Lower leg skin (tissue), 4 donors: ENCODE measurements at regions not wholly inside any gene's neighbourhood (a gene's known extent, or its start where the extent isn't known, plus 50 kb on each side); places are given as distances from the start of the nearest gene placed in this dataset.

Source experiments
- DNase-seq, 2 donors: peaks; one replicate each; pipeline ENCODE4 v3.0.0-alpha.2; 2019; ENCODE audit warnings: low spot score in 2 of 2
- H3K4me3 ChIP-seq: fragments of 200-600 bp; sonication (generic); 2 replicates; pipeline ENCODE4 v1.5.1; 2017; ENCODE audit warnings: mild to moderate bottlenecking, low read depth; ENCODE audit not compliant: poor library complexity, severe bottlenecking
- CTCF ChIP-seq, 3 donors: fragments of 450-650 bp; IDR thresholded peaks; one replicate each; pipeline ENCODE4 v1.5.1; 2016; ENCODE audit warnings: antibody characterized with exemption in 3 of 3, mild to moderate bottlenecking in 3 of 3, moderate library complexity in 2 of 3
- POLR2A ChIP-seq, 2 donors: fragments of 450-650 bp; IDR thresholded peaks; one replicate each; pipeline ENCODE4 v1.6.1; 2016 to 2017; ENCODE audit warnings: antibody characterized with exemption in 2 of 2, mild to moderate bottlenecking in 1 of 2, moderate library complexity in 1 of 2
- WGBS, 2 donors: methylation state at CpG; one replicate each; pipeline ENCODE4 v1.1.5; 2018; 5-methylcytosine and 5-hydroxymethylcytosine counted together
- intact Hi-C: fragments of 100-400 bp; cut with DNase I; formaldehyde crosslinking; loops from one replicate; pipeline ENCODE4 v1.15.0; 2023; ENCODE audit warnings: low total_unique reads

GRCh38 chr2:172287605-172288315 is 139.6 kb upstream of the ITGA6 start:
- intact Hi-C loops = no loop called here
- 78 to 81% methylated on average over 6 of the region's 6 CpGs for WGBS, 2 donors
- no peak overlapping the region for H3K4me3 ChIP-seq

GRCh38 chr2:172288603-172289002 is 138.8 kb upstream of the ITGA6 start:
- DNase-seq = no peak
- H3K4me3 ChIP-seq = no peak overlapping the region
- intact Hi-C loops = no loop called here
- WGBS, 2 donors = 28 to 31% methylated on average over 1 of the region's 1 CpG
- TF ChIP-seq POLR2A (IDR thresholded peaks at IDR 0.05) (no peak), CTCF (IDR thresholded peaks at IDR 0.05) (no peak)

More at GRCh38 chr2:172287605-172288315, 139.6 kb upstream of the ITGA6 start:
- TF ChIP-seq CTCF (IDR thresholded peaks at IDR 0.05) = no peak
- TF ChIP-seq POLR2A (IDR thresholded peaks at IDR 0.05) = no peak
- no peak for DNase-seq

GRCh38 chr2:172293952-172294351 is 133.4 kb upstream of the ITGA6 start:
- 34 to 43% methylated on average over 6 of the region's 6 CpGs for WGBS, 2 donors
- H3K4me3 ChIP-seq = no peak overlapping the region
- peak; percentile 41 to 92 for DNase-seq
- TF ChIP-seq POLR2A (IDR thresholded peaks at IDR 0.05) (no peak), CTCF (IDR thresholded peaks at IDR 0.05) (no peak)
- intact Hi-C loops = no loop called here

GRCh38 chr2:172294983-172295382 is 132.4 kb upstream of the ITGA6 start:
- H3K4me3 ChIP-seq = no peak overlapping the region
- TF ChIP-seq POLR2A (IDR thresholded peaks at IDR 0.05) = no peak
- TF ChIP-seq CTCF (IDR thresholded peaks at IDR 0.05) = no peak
- intact Hi-C loops = no loop called here
- DNase-seq = no peak
- 77 to 82% methylated on average over 1 of the region's 1 CpG for WGBS, 2 donors

- WGBS, 2 donors = 83 to 91% methylated on average over 4 of the region's 4 CpGs
- DNase-seq = no peak
- no peak overlapping the region for H3K4me3 ChIP-seq
- intact Hi-C loops = no loop called here
- TF ChIP-seq CTCF (IDR thresholded peaks at IDR 0.05) = no peak
- TF ChIP-seq POLR2A (IDR thresholded peaks at IDR 0.05) = no peak
Observed at GRCh38 chr2:172295677-172296076, 131.7 kb upstream of the ITGA6 start.
